Activated naive CD4-positive, alpha-beta T cell treated with anti-CD3 and anti-CD28 coated beads, Interleukin-2, amount 50 U/mL, for 72 hours (primary cell): ENCODE measurements at regions not wholly inside any gene's neighbourhood (a gene's known extent, or its start where the extent isn't known, plus 50 kb on each side); places are given as distances from the start of the nearest gene placed in this dataset.
"Not testable (repeated sequence)": the region's sequence is repeated elsewhere in the genome, so short reads cannot be mapped to it uniquely, and the experiment has no call there.

Source experiments
- ATAC-seq, 2 donors: fragments of 150-1000 bp; cut with Tn5 transposase; 2 replicates each; pipeline ENCODE4 v1.10.0; 2021; ENCODE audit warnings: mild to moderate bottlenecking in 2 of 2, moderate library complexity in 2 of 2
- DNase-seq, 2 donors: peaks; one replicate each; pipeline ENCODE4 v3.0.0; 2021 to 2022; ENCODE audit warnings: low spot score in 2 of 2
- H3K27ac Mint-ChIP-seq, 2 donors: one replicate each; pipeline ENCODE4 v1.8.0; 2022; ENCODE audit warnings: mild to moderate bottlenecking in 2 of 2, mixed read lengths in 2 of 2
- H3K36me3 Mint-ChIP-seq, 2 donors: one replicate each; pipeline ENCODE4 v1.8.0; 2022; ENCODE audit warnings: mixed read lengths in 2 of 2
- H3K9me3 Mint-ChIP-seq, 2 donors: one replicate each; pipeline ENCODE4 v1.8.0; 2022; ENCODE audit warnings: mixed read lengths in 2 of 2

DNA sequence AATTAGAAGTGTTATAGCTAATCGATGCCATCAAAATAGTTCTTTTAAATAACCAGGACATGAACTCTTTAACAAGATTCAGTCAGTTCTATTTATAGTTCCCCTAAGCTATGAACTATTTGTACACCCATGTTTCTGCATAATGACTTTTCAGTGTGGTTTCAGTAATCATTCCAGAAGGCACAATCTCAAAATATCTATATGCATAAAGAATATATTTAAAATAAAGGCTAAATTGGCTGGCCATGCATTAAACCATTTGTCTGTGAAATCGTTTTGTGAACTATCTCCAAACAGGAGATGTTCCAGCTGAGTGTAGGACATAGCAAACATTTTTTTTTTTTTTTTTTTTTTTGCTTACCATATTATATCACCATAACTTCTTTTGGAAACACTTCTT, 719.3 kb downstream of the PLCL1 start:
- ATAC-seq (no peak), DNase-seq (no peak)
- Mint-ChIP-seq H3K27ac (no peak overlapping the region), H3K9me3 (peaks cover 0 to 4% of the 10 kb centered on the region in 2 donors), H3K36me3 (no peaks in the 10 kb centered on the region)

DNA sequence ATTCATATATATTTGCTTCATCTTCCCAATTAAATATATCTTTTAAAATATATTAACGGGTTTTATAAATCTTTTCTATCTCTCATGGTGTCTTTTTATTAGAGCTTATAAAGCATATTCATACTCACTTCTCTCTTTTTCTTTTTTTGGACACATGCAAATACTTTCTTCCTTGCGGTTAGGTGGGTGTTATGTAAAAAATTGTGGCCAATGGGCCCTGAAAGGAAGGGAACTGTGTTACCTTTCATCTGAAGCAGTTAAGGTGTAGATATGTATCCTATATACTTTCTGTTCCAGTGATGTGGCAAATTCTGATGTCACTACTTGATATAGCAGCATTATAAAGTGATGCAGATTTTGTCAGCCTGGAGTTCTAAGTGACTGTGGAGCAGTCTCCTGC, 714.5 kb downstream of the PLCL1 start:
- no peak for ATAC-seq
- H3K9me3 Mint-ChIP-seq, result peaks cover 0 to 4% of the 10 kb centered on the region in 2 donors
- no peaks in the 10 kb centered on the region for H3K36me3 Mint-ChIP-seq
- DNase-seq, result no peak
- H3K27ac Mint-ChIP-seq, result no peak overlapping the region

DNA sequence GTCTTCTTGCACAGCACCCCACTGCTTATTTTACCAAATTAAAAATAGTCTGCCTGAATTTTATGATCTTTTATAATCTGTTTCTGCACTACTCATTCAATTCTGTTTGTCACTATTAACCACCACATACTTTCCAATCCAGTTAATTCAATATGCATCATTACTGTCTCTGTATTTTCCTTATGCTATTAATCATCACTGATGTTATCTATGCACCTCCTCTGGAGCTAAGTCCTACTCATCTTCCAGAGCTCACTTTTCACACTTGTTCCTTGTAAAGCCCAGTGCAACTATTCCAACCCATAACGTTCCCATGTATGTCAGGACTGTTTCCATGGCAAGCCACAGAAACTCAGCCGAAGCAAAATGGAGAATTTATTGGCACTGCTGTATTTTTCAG, 713.6 kb downstream of the PLCL1 start:
- ATAC-seq, result no peak
- H3K36me3 Mint-ChIP-seq, result no peaks in the 10 kb centered on the region
- DNase-seq, result no peak
- no peak overlapping the region for H3K27ac Mint-ChIP-seq
- peaks cover 0 to 4% of the 10 kb centered on the region in 2 donors for H3K9me3 Mint-ChIP-seq

DNA sequence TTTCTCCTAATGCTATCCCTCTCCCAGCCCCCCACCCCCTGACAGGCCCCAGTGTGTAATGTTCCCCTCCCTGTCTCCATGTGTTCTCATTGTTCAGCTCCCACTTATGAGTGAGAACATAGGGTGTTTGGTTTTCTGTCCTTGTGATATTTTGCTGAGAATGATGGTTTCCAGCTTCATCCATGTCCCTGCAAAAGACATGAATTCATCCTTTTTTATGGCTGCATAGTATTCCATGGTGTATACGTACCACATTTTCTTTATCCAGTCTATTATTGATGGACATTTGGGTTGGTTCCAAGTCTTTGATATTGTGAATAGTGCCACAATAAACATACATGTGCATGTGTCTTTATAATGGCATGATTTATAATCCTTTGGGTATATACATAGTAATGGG, 704.2 kb downstream of the PLCL1 start:
- not testable (repeated sequence) for ATAC-seq, H3K9me3 Mint-ChIP-seq, H3K27ac Mint-ChIP-seq, H3K36me3 Mint-ChIP-seq, DNase-seq

DNA sequence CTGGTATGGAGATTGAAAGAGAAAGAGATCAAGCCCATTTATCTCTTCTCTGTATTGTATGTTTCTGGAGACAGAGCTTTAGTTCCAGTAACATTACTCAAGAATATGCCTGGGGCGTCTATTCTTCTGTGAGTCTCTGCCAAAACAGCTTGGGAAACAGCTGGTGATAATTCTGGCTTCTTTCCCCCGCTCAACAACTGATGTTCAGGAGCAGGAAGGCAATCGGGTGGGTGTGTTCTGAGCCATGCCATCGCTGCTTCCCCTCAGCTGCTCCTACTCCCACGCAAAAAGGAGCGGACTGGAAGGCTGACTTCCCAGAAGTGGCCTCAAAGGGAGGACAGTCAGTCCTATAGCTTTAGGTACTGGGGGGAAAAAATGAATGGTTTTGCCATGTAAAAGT, 695.1 kb downstream of the PLCL1 start:
- H3K36me3 Mint-ChIP-seq, result no peaks in the 10 kb centered on the region
- ATAC-seq (no peak), DNase-seq (no peak)
- H3K9me3 Mint-ChIP-seq, result no peaks in the 10 kb centered on the region
- H3K27ac Mint-ChIP-seq, result no peak overlapping the region

DNA sequence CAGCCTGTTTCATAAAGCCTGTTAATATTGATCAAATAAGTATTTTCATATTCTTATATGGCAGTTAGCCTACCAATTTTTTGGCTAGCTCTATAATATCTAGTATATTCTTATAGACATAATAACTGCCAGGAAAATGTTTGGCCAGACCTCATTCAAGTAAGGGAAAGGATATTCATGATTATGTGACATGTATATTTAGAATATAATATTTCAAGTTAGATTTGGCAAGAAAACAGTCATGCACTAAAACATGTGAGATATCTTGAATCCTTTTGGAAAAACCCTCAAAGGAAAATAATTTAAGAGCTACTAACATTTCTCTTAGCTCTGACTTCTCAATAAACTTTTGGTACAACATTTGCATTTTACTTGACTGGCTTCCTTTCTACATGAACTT, 694.1 kb downstream of the PLCL1 start:
- no peak for DNase-seq
- H3K36me3 Mint-ChIP-seq, result no peaks in the 10 kb centered on the region
- H3K27ac Mint-ChIP-seq, result no peak overlapping the region
- no peaks in the 10 kb centered on the region for H3K9me3 Mint-ChIP-seq
- ATAC-seq, result no peak

DNA sequence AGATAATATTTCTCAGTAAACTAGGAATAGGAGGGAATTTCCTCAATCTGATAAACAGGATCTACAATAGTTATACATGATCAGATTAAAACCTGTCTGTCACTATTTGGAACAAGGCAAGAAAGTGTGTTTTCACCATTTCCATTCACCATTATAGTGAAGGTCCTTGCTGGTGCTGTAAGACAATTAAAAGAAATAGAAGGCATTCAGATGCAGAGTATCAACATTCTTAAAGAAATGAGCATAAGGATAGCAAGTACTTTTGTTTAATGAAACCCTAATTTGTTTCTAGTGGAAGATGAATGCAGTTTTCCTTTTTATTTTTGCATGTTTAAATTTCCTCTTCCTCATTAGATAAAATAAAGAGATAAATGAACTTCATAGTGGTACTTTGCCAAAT, 693.7 kb downstream of the PLCL1 start:
- Mint-ChIP-seq H3K27ac (no peak overlapping the region), H3K36me3 (no peaks in the 10 kb centered on the region), H3K9me3 (no peaks in the 10 kb centered on the region)
- no peak for DNase-seq
- no peak for ATAC-seq

DNA sequence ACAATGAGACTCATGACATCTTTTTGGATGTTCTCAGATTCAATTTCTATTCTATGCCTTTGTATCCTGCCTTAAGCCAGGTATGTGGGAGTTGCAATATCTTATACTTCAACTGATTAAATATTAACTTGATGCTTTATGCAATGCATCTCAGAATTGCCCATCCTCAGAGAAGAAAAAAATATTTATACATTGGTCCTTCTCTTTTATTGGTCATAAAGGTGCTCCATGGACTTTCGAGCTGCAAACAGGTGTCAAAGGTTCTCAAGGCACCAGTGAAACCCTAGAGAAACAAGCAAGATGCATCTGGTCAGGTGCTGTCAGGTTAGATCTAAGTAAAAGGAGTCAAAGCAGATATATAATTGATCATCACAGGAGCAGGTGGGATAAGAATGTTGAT, 690.5 kb downstream of the PLCL1 start:
- H3K27ac Mint-ChIP-seq, result no peak overlapping the region
- H3K36me3 Mint-ChIP-seq, result no peaks in the 10 kb centered on the region
- H3K9me3 Mint-ChIP-seq, result no peaks in the 10 kb centered on the region
- DNase-seq (no peak), ATAC-seq (no peak)

DNA sequence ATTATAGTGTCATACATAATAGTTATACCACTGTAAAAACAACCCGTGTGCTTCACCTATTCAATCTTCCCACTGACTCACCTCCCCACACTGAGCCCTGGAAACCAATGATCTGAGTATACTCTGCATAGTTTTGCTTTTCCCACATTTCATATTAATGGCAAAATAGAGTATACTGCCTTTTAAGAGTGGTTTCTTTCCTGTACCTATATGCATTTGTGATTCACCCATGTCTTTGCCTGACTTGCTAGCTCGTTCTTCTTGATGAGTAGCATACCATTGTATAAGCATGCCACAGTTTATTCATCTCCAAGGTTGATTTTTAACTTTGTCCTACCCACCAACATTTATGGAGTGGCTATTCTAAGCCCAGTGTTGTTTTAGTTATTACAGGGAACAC, 686.4 kb downstream of the PLCL1 start:
- ATAC-seq (no peak), DNase-seq (no peak)
- H3K27ac Mint-ChIP-seq, result no peak overlapping the region
- no peaks in the 10 kb centered on the region for H3K36me3 Mint-ChIP-seq
- no peaks in the 10 kb centered on the region for H3K9me3 Mint-ChIP-seq

DNA sequence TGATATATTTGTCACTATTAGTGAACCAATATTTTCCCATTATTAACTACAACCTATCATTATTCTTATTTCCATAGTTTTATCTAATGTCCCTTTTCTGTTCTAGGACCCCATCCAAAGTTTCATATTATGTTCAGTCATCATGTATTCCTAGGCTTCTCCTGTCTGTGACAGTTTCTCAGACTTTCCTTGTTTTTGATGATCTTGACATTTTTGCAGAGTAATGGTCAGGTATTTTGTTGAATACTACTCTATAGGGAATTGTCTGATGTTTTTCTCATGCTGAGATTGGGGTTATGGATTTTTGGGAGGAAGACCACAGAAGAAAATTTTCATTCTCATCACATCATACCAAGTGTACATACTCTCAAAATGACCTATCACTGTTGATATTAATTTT, 684.6 kb downstream of the PLCL1 start:
- H3K9me3 Mint-ChIP-seq, result no peaks in the 10 kb centered on the region
- ATAC-seq (no peak), DNase-seq (no peak)
- H3K36me3 Mint-ChIP-seq, result no peaks in the 10 kb centered on the region
- H3K27ac Mint-ChIP-seq, result no peak overlapping the region

DNA sequence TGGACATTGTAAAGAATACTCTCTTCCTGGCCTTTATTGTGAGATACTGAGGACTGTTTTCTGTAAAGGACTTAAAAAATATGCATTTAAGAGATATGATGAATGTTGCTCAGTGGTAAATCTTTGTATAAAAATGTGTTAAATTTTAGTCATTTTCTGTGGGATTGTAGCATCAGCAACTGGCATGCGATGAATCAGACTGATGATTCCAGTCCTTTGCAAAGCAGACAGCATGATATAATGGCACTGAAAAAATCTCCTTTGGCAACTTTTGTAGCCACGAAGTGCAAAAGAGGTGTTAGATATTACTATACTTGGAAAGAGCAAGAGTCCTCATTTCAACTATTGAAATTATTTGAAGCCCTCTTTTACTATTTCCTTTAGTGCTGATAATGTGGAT, 678.7 kb downstream of the PLCL1 start:
- Mint-ChIP-seq H3K9me3 (no peaks in the 10 kb centered on the region), H3K27ac (no peak overlapping the region), H3K36me3 (no peaks in the 10 kb centered on the region)
- ATAC-seq (no peak), DNase-seq (no peak)

DNA sequence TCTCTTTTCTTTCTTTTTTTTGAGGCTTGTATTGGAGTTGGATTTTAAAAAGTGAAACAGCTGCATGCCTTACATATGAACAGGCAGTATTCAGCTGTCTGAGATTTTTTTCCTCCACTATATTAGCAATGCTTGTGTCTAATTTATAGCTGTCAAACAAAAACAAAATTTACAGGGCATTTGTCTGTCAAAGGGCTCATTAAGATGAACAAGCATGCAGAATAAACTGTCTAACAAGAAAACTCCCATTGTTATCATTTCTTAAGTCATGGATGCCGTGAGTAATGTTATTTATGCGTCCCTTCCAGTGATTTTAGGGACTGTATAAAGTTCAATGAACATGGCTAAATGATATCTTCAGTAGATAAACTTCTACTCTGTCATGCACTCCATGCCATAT, 674.7 kb downstream of the PLCL1 start:
- ATAC-seq, result no peak
- no peaks in the 10 kb centered on the region for H3K36me3 Mint-ChIP-seq
- H3K27ac Mint-ChIP-seq, result no peak overlapping the region

DNA sequence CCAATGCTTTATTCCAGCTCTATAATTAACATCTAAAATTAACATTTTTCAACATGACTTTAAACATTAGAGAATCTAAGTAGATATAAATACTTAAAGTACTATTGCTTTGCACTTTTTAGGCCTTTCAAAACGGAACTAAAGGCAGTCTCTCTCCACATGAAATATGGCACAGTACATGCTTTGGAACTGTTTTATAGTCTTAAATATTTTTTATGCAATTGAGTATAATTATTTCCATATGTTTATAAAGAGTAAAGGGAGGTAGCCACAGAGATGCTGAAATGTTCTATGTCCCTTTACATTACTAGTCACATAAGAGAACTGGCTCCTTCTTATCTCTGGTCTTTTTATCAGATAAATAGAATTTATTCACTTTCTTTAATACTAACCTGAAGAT, 674.0 kb downstream of the PLCL1 start:
- H3K27ac Mint-ChIP-seq, result no peak overlapping the region
- no peak for ATAC-seq

More for the DNA sequence above, 674.7 kb downstream of the PLCL1 start:
- no peaks in the 10 kb centered on the region for H3K9me3 Mint-ChIP-seq
- DNase-seq, result no peak

DNA sequence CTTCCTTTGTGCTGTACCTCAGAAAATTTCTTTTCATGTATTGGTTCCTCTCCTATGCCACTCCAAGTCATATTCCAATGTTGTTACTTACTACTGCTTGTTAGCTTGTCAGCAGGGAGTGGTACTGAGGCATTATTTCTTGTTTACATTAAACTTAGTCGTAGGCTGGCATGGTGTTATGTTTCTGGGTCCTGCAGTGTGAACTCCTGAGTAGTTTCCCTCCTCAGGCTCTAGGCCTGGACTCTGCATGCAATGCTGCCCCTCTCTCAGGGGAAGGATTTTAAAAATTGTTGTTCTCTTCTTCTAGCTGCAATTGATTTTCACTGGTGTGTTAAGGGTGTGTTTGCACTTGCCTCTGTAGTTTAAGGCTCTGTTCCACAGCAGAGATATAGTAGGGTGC, 671.6 kb downstream of the PLCL1 start:
- DNase-seq (no peak), ATAC-seq (no peak)
- Mint-ChIP-seq H3K36me3 (no peaks in the 10 kb centered on the region), H3K9me3 (no peaks in the 10 kb centered on the region), H3K27ac (no peak overlapping the region)

More for the DNA sequence above, 674.0 kb downstream of the PLCL1 start:
- DNase-seq, result no peak
- no peaks in the 10 kb centered on the region for H3K36me3 Mint-ChIP-seq
- no peaks in the 10 kb centered on the region for H3K9me3 Mint-ChIP-seq

DNA sequence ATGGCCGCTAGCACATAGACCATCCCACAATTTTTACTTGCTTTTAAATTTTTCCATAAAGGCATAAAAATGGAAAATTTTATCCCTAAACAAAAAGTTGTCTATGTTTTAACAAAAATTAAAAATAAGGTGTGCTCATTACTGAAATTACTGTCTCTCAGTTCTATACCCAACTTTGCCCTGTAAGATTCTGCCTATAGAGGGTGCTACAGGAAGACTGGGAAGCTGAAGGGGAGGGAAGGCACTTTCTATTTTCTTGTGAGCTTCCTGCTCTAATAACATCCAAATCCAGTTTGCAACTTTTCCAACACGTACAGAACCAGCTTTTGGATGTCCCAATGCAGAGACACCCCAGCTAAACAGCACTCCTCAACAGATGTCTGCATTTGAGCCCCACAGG, 666.9 kb downstream of the PLCL1 start:
- H3K9me3 Mint-ChIP-seq, result no peaks in the 10 kb centered on the region
- no peak for ATAC-seq

DNA sequence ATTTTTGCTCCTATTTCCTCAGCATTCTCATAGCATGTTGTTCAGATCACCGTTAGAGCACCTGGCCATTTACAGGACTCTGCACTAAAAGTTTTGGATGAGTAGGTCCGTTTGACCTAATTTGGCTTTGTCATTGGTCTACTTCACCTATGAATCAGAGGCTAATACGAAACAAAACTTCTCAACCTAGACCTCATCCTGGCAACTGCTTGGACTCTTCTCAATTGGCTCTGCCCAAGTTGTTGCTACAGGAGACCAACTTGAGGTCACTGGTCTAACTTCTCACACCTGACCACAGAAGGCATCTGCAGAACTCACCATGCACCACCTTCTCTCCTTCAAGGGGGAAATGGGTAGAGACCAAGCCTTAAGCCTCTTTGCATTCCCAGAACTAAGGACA, 663.7 kb downstream of the PLCL1 start:
- Mint-ChIP-seq H3K27ac (no peak overlapping the region), H3K9me3 (no peaks in the 10 kb centered on the region), H3K36me3 (no peaks in the 10 kb centered on the region)
- no peak for DNase-seq
- no peak for ATAC-seq

More for the DNA sequence above, 666.9 kb downstream of the PLCL1 start:
- Mint-ChIP-seq H3K27ac (no peak overlapping the region), H3K36me3 (no peaks in the 10 kb centered on the region)
- no peak for DNase-seq

DNA sequence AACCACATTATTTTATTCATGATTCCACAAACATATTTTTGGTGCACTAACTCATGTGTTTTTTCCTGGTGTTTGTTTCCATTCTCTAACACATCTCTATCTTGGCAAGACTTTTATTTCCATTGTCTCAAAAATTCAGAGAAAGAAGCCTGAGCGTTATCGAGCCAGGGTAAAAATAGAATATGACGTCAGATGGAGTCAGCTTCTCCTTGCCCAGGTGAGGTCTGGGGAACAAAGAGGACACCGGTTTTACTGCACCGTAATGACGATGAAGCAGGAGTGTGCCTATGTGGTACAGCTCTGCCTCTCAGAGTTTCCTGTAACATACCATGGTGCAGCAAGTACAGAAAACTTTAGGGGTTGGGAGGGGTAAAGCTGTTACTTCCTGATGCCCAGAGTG, 661.6 kb downstream of the PLCL1 start:
- no peak for DNase-seq
- Mint-ChIP-seq H3K27ac (no peak overlapping the region), H3K36me3 (no peaks in the 10 kb centered on the region), H3K9me3 (no peaks in the 10 kb centered on the region)
- no peak for ATAC-seq

DNA sequence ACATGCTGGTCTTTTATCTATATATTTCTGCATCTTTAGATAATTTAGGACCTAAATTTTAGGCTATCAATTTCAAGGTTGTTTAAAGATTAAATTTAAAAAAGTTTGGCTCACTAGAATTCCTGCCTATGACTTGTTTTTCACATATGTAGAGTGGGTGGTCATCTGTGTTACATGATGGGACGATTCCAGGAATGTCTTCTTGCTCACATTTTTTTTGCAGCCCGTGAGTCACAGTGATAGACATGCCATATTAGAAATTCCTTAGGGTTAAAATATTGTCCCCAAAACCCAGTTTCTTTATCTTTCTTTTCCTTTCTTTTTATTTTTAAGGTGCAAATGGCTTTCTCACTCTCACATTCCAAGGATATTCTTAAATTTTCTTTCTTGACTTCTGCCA, 652.0 kb downstream of the PLCL1 start:
- Mint-ChIP-seq H3K9me3 (no peaks in the 10 kb centered on the region), H3K27ac (no peak overlapping the region), H3K36me3 (no peaks in the 10 kb centered on the region)
- ATAC-seq (no peak), DNase-seq (no peak)

DNA sequence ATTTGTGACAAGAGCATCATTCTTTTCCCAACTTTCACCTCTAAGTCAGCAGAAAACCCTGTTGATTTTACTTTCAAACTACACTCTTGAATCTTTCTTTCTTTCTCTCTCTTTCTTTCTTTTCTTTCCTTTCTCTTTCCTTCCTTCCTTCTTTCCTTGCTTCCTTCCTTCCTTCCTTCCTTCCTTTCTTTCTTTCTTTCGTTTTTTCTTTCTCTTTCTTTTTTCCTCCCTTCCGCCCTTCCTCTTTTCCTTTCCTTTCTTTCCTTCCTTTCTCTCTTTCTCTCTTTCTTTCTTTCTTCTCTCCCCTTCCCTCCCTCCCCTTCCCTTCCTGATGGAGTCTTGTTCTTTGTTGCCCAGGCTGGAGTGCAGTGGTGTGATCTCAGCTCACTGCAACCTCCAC, 649.5 kb downstream of the PLCL1 start:
- ATAC-seq, result no peak
- DNase-seq, result no peak
- Mint-ChIP-seq H3K27ac (no peak overlapping the region), H3K36me3 (no peaks in the 10 kb centered on the region), H3K9me3 (no peaks in the 10 kb centered on the region)
